Suprapubic skin (tissue), 4 donors: ENCODE measurements at regions not wholly inside any gene's neighbourhood (a gene's known extent, or its start where the extent isn't known, plus 50 kb on each side); places are given as distances from the start of the nearest gene placed in this dataset.

Experiments used
- CTCF ChIP-seq, 2 donors: fragments of 200-600 bp in 1 of 2; fragments of 450-650 bp in 1 of 2; sonication (generic) in 1 of 2; IDR thresholded peaks; one replicate each; pipeline ENCODE4 v1.5.1; 2016 to 2019; ENCODE audit warnings: antibody characterized with exemption in 2 of 2, mild to moderate bottlenecking in 1 of 2, moderate library complexity in 1 of 2
- EP300 ChIP-seq: sonication (generic); formaldehyde crosslinking; IDR thresholded peaks from one replicate; pipeline ENCODE4 v1.6.1; 2017; ENCODE audit warnings: antibody characterized with exemption
- POLR2A ChIP-seq, 2 donors: fragments of 450-650 bp; IDR thresholded peaks; one replicate each; pipeline ENCODE4 v1.6.1; 2017; ENCODE audit warnings: antibody characterized with exemption in 2 of 2, mild to moderate bottlenecking in 2 of 2, moderate library complexity in 2 of 2
- POLR2AphosphoS5 ChIP-seq, 3 donors: sonication (generic); formaldehyde crosslinking; IDR thresholded peaks; one replicate each; pipeline ENCODE4 v1.6.1; 2017; ENCODE audit warnings: antibody characterized with exemption in 3 of 3

- TF ChIP-seq EP300 = no peak
- no peak for TF ChIP-seq CTCF (IDR thresholded peaks at IDR 0.05)
- TF ChIP-seq POLR2A (IDR thresholded peaks at IDR 0.05) = no peak
- no peak for TF ChIP-seq POLR2AphosphoS5 (IDR thresholded peaks at IDR 0.05)
Observed at GRCh38 chr1:201688514-201688913, 140.4 kb upstream of the IPO9 start.
